Trophoblast cell (in vitro differentiated cells and primary cell): ENCODE measurements at regions not wholly inside any gene's neighbourhood (a gene's known extent, or its start where the extent isn't known, plus 50 kb on each side); places are given as distances from the start of the nearest gene placed in this dataset.

Experiments
- DNase-seq, 2 donors: peaks; one replicate each; pipeline ENCODE4 v3.0.0-alpha.2; 2016
- H2AFZ ChIP-seq: 2 replicates; pipeline ENCODE4 v1.6.1; 2013; ENCODE audit warnings: low read length, moderate library complexity, mild to moderate bottlenecking; ENCODE audit not compliant: insufficient read depth, poor library complexity
- H2AK5ac ChIP-seq: 2 replicates; pipeline ENCODE4 v1.6.1; 2013; ENCODE audit warnings: mild to moderate bottlenecking, low read length
- H2BK120ac ChIP-seq: 2 replicates; pipeline ENCODE4 v1.6.1; 2013; ENCODE audit warnings: low read length, mild to moderate bottlenecking, moderate library complexity; ENCODE audit not compliant: insufficient read depth, poor library complexity
- H2BK12ac ChIP-seq: 2 replicates; pipeline ENCODE4 v1.6.1; 2013; ENCODE audit warnings: mild to moderate bottlenecking, low read length, moderate library complexity
- H2BK5ac ChIP-seq: 2 replicates; pipeline ENCODE4 v1.6.1; 2013; ENCODE audit warnings: low read length, low read depth, moderate library complexity, mild to moderate bottlenecking; ENCODE audit not compliant: poor library complexity
- H3K14ac ChIP-seq: 2 replicates; pipeline ENCODE4 v1.6.1; 2013; ENCODE audit warnings: mild to moderate bottlenecking, low read length
- H3K18ac ChIP-seq: 2 replicates; pipeline ENCODE4 v1.6.1; 2013; ENCODE audit warnings: mild to moderate bottlenecking, low read length
- H3K23ac ChIP-seq: 2 replicates; pipeline ENCODE4 v1.6.1; 2013; ENCODE audit warnings: low read length
- H3K27ac ChIP-seq: 2 replicates; pipeline ENCODE4 v1.5.1; 2013; ENCODE audit warnings: low read depth, mild to moderate bottlenecking, inconsistent platforms, low read length, moderate library complexity
- H3K27me3 ChIP-seq: 2 replicates; pipeline ENCODE4 v1.6.1; 2013; ENCODE audit warnings: inconsistent platforms, mild to moderate bottlenecking, low read length, moderate library complexity; ENCODE audit not compliant: insufficient read depth
- H3K36me3 ChIP-seq, 2 experiments: 1 replicate in 1 of 2; 2 replicates in 1 of 2; pipeline ENCODE4 v1.6.1; 2013; ENCODE audit warnings: low read length in 2 of 2, mild to moderate bottlenecking in 2 of 2, moderate library complexity in 1 of 2; ENCODE audit not compliant: insufficient read depth in 2 of 2, control insufficient read depth in 1 of 2
- H3K4ac ChIP-seq: 2 replicates; pipeline ENCODE4 v1.6.1; 2013; ENCODE audit warnings: low read depth, mild to moderate bottlenecking, low read length, moderate library complexity
- H3K4me1 ChIP-seq, 2 experiments: 1 replicate in 1 of 2; 2 replicates in 1 of 2; pipeline ENCODE4 v1.6.1; 2013; ENCODE audit warnings: low read length in 2 of 2, mild to moderate bottlenecking in 2 of 2, moderate library complexity in 1 of 2; ENCODE audit not compliant: insufficient read depth in 2 of 2, control insufficient read depth in 1 of 2
- H3K4me2 ChIP-seq: 2 replicates; pipeline ENCODE4 v1.6.1; 2013; ENCODE audit warnings: inconsistent platforms, mild to moderate bottlenecking, low read length, moderate library complexity
- H3K4me3 ChIP-seq: 2 replicates; pipeline ENCODE4 v1.5.1; 2013; ENCODE audit warnings: mild to moderate bottlenecking, low read depth, low read length, inconsistent platforms
- H3K79me1 ChIP-seq: one replicate; pipeline ENCODE4 v1.6.1; 2013; ENCODE audit warnings: low read length
- H3K79me2 ChIP-seq: 2 replicates; pipeline ENCODE4 v1.6.1; 2013; ENCODE audit warnings: low read length, mild to moderate bottlenecking; ENCODE audit not compliant: control insufficient read depth, insufficient read depth, poor library complexity
- H3K9ac ChIP-seq: 2 replicates; pipeline ENCODE4 v1.6.1; 2013; ENCODE audit warnings: mild to moderate bottlenecking, low read length
- H3K9me3 ChIP-seq: 2 replicates; pipeline ENCODE4 v1.6.1; 2013; ENCODE audit warnings: low read depth, mild to moderate bottlenecking, control low read depth, inconsistent platforms, low read length; ENCODE audit not compliant: insufficient read depth
- H4K12ac ChIP-seq: 2 replicates; pipeline ENCODE4 v1.6.1; 2013; ENCODE audit warnings: low read depth, mild to moderate bottlenecking, low read length, moderate library complexity
- H4K8ac ChIP-seq: 2 replicates; pipeline ENCODE4 v1.6.1; 2013; ENCODE audit warnings: low read depth, mild to moderate bottlenecking, low read length, moderate library complexity
- H4K91ac ChIP-seq: one replicate; pipeline ENCODE4 v1.6.1; 2013; ENCODE audit warnings: low read depth, mild to moderate bottlenecking, low read length, moderate library complexity
- WGBS: extraction: QIAGEN DNeasy Blood & Tissue Kit; methylation state at CpG from one replicate; pipeline ENCODE4 v1.1.7; 2013; ENCODE audit warnings: missing lambda C conversion rate; ENCODE audit not compliant: insufficient read length, insufficient coverage; ENCODE audit errors: extremely low coverage; 5-methylcytosine and 5-hydroxymethylcytosine counted together

GRCh38 chr5:63249960-63250359 lies 671.3 kb downstream of the LRRC70 start:
- H3K4ac ChIP-seq: no peak overlapping the region
- H2BK12ac ChIP-seq: no peak overlapping the region
- H4K91ac ChIP-seq: no peak overlapping the region
- no peaks in the 10 kb centered on the region for H3K79me1 ChIP-seq
- H3K14ac ChIP-seq: no peak overlapping the region
- no peaks in the 10 kb centered on the region for H3K27me3 ChIP-seq
- H3K18ac ChIP-seq: no peak overlapping the region
- H3K4me2 ChIP-seq: no peak overlapping the region
- H4K12ac ChIP-seq: no peak overlapping the region
- H3K9ac ChIP-seq: no peak overlapping the region
- no peak overlapping the region for H3K27ac ChIP-seq
- no peaks in the 10 kb centered on the region for H3K9me3 ChIP-seq
- no peaks in the 10 kb centered on the region for H3K79me2 ChIP-seq
- no peak overlapping the region for H3K4me3 ChIP-seq
- no CpG with 5 or more reads among the region's 2 CpGs for WGBS
- no peak overlapping the region for H2AFZ ChIP-seq
- no peak overlapping the region for H3K23ac ChIP-seq
- H3K4me1 ChIP-seq: no peaks in the 10 kb centered on the region
- no peak for DNase-seq
- no peak overlapping the region for H2AK5ac ChIP-seq
- no peaks in the 10 kb centered on the region for H3K36me3 ChIP-seq
- H2BK5ac ChIP-seq: no peak overlapping the region
- no peak overlapping the region for H4K8ac ChIP-seq
- no peak overlapping the region for H2BK120ac ChIP-seq

GRCh38 chr5:63247651-63248050 lies 669.0 kb downstream of the LRRC70 start:
- H3K79me1 ChIP-seq: no peaks in the 10 kb centered on the region
- H3K36me3 ChIP-seq: no peaks in the 10 kb centered on the region
- H3K4me3 ChIP-seq: no peak overlapping the region
- H4K8ac ChIP-seq: no peak overlapping the region
- no peak overlapping the region for H3K9ac ChIP-seq
- H3K4me2 ChIP-seq: no peak overlapping the region
- no peak overlapping the region for H3K14ac ChIP-seq
- no peak overlapping the region for H3K23ac ChIP-seq
- no peak overlapping the region for H3K27ac ChIP-seq
- no peak overlapping the region for H3K4ac ChIP-seq
- no peak overlapping the region for H3K18ac ChIP-seq
- DNase-seq: no peak
- H3K79me2 ChIP-seq: no peaks in the 10 kb centered on the region
- no peaks in the 10 kb centered on the region for H3K9me3 ChIP-seq
- no peak overlapping the region for H2AK5ac ChIP-seq
- H2BK120ac ChIP-seq: no peak overlapping the region
- H4K91ac ChIP-seq: no peak overlapping the region
- H4K12ac ChIP-seq: no peak overlapping the region
- WGBS: no CpG with 5 or more reads among the region's 1 CpG
- no peaks in the 10 kb centered on the region for H3K27me3 ChIP-seq
- no peaks in the 10 kb centered on the region for H3K4me1 ChIP-seq
- no peak overlapping the region for H2BK5ac ChIP-seq
- H2AFZ ChIP-seq: no peak overlapping the region
- no peak overlapping the region for H2BK12ac ChIP-seq

- Histone ChIP-seq H3K79me1 (no peaks in the 10 kb centered on the region), H4K8ac (no peak overlapping the region), H3K9ac (no peak overlapping the region), H2BK5ac (no peak overlapping the region), H3K9me3 (no peaks in the 10 kb centered on the region), H3K14ac (no peak overlapping the region), H4K91ac (no peak overlapping the region), H2BK12ac (no peak overlapping the region), H3K23ac (no peak overlapping the region), H3K27me3 (no peaks in the 10 kb centered on the region), H3K4me3 (no peak overlapping the region), H3K4ac (no peak overlapping the region), H3K27ac (no peak overlapping the region), H3K36me3 (no peaks in the 10 kb centered on the region), H2BK120ac (no peak overlapping the region), H2AFZ (no peak overlapping the region), H3K4me1 (no peaks in the 10 kb centered on the region), H4K12ac (no peak overlapping the region), H3K4me2 (no peak overlapping the region), H3K79me2 (no peaks in the 10 kb centered on the region), H3K18ac (no peak overlapping the region), H2AK5ac (no peak overlapping the region)
- WGBS: no CpG with 5 or more reads among the region's 1 CpG
- DNase-seq: no peak
These were observed 666.7 kb downstream of the LRRC70 start for GRCh38 chr5:63245271-63245670.

- H3K79me1 ChIP-seq: no peaks in the 10 kb centered on the region
- no CpG with 5 or more reads among the region's 8 CpGs for WGBS
- no peaks in the 10 kb centered on the region for H3K4me1 ChIP-seq
- no peaks in the 10 kb centered on the region for H3K79me2 ChIP-seq
- H3K18ac ChIP-seq: no peak overlapping the region
- H4K8ac ChIP-seq: no peak overlapping the region
- H2BK12ac ChIP-seq: no peak overlapping the region
- H2BK5ac ChIP-seq: no peak overlapping the region
- H3K23ac ChIP-seq: no peak overlapping the region
- H3K4ac ChIP-seq: no peak overlapping the region
- H4K91ac ChIP-seq: no peak overlapping the region
- H2AK5ac ChIP-seq: no peak overlapping the region
- H3K14ac ChIP-seq: no peak overlapping the region
- H3K9ac ChIP-seq: no peak overlapping the region
- no peak overlapping the region for H3K4me2 ChIP-seq
- no peak overlapping the region for H3K4me3 ChIP-seq
- no peaks in the 10 kb centered on the region for H3K36me3 ChIP-seq
- no peak overlapping the region for H2AFZ ChIP-seq
- no peak overlapping the region for H2BK120ac ChIP-seq
- H3K27me3 ChIP-seq: no peaks in the 10 kb centered on the region
- H3K9me3 ChIP-seq: no peaks in the 10 kb centered on the region
- no peak for DNase-seq
- H3K27ac ChIP-seq: no peak overlapping the region
- H4K12ac ChIP-seq: no peak overlapping the region
These were observed 661.6 kb downstream of the LRRC70 start for GRCh38 chr5:63240063-63240755.
